BE2C (cell line): ENCODE measurements at regions not wholly inside any gene's neighbourhood (a gene's known extent, or its start where the extent isn't known, plus 50 kb on each side); places are given as distances from the start of the nearest gene placed in this dataset.

ENCODE experiments used
- DNase-seq: peaks from one replicate; pipeline ENCODE4 v3.0.0-alpha.2; 2020
- H3K27me3 ChIP-seq: fragments of 250-450 bp; sonication (Bioruptor Pico); 2 replicates; pipeline ENCODE4 v1.5.1; 2020; ENCODE audit warnings: mild to moderate bottlenecking
- H3K36me3 ChIP-seq: fragments of 250-450 bp; sonication (Bioruptor Pico); 2 replicates; pipeline ENCODE4 v1.5.1; 2020; ENCODE audit warnings: mild to moderate bottlenecking
- H3K4me1 ChIP-seq: fragments of 250-450 bp; sonication (Bioruptor Pico); 2 replicates; pipeline ENCODE4 v1.5.1; 2020
- H3K4me3 ChIP-seq: 2 replicates; pipeline ENCODE4 v1.5.1; 2011; ENCODE audit warnings: low read depth, low read length
- H3K9me3 ChIP-seq: fragments of 250-450 bp; sonication (Bioruptor Pico); 2 replicates; pipeline ENCODE4 v1.5.1; 2020
- CTCF ChIP-seq: IDR thresholded peaks from 2 replicates; pipeline ENCODE4 v1.5.1; 2012; ENCODE audit warnings: mild to moderate bottlenecking, low read depth, low read length

GRCh38 chrX:93985344-93986307, 311.6 kb downstream of the FAM133A start:
- Histone ChIP-seq H3K4me1 (no peaks in the 10 kb centered on the region), H3K9me3 (no peaks in the 10 kb centered on the region), H3K4me3 (no peak overlapping the region), H3K27me3 (no peaks in the 10 kb centered on the region), H3K36me3 (no peaks in the 10 kb centered on the region)
- no peak for TF ChIP-seq CTCF
- no peak for DNase-seq
